Endothelial cell of umbilical vein (primary cell): ENCODE measurements at regions not wholly inside any gene's neighbourhood (a gene's known extent, or its start where the extent isn't known, plus 50 kb on each side); places are given as distances from the start of the nearest gene placed in this dataset.

Experiments used
- BruUV-seq: library from RNA; stranded (reverse); fragments of 400-500 nt; replicated peaks from 2 replicates; lab custom pipeline; 2021; lab: Mats Ljungman, UMichigan
- CTCF ChIA-PET: fragments of 300-600, 350-600 bp; sonication (Branson Sonifier 250); formaldehyde crosslinking; loops from one replicate; lab custom pipeline; 2021; ENCODE audit warnings: antibody characterized with exemption, inconsistent platforms; lab: Charles Lee
- POLR2A ChIA-PET: fragments of 300-600, 350-600 bp; sonication (Branson Sonifier 250); formaldehyde crosslinking; loops from one replicate; lab custom pipeline; 2021; ENCODE audit warnings: antibody characterized with exemption, inconsistent platforms; lab: Charles Lee
- DNase-seq: peaks from one replicate; pipeline ENCODE4 v3.0.0-alpha.2; 2011; ENCODE audit warnings: low read depth, low spot score
- FAIRE-seq: peaks from 2 replicates; lab custom pipeline; 2011; peaks lifted over from hg19 to GRCh38; lab: Jason Lieb, UNC
- H2AFZ ChIP-seq: 2 replicates; pipeline ENCODE4 v1.6.0; 2012; ENCODE audit warnings: low read depth, low read length, control low read depth, inconsistent platforms
- H3K27ac ChIP-seq: 2 replicates; pipeline ENCODE4 v1.5.1; 2011; ENCODE audit warnings: low read depth, mild to moderate bottlenecking, control low read depth, low read length, moderate library complexity; ENCODE audit not compliant: insufficient read depth
- H3K27me3 ChIP-seq, 2 experiments: 2 replicates each; pipeline versions ENCODE4 v1.6.0 to v1.6.1; 2011; ENCODE audit warnings: low read length in 2 of 2, mixed read lengths in 1 of 2; ENCODE audit not compliant: control insufficient read depth in 2 of 2, insufficient read depth in 2 of 2
- H3K36me3 ChIP-seq, 2 experiments: 2 replicates in 1 of 2; 3 replicates in 1 of 2; pipeline ENCODE4 v1.5.1; 2011; ENCODE audit warnings: low read length in 2 of 2, mild to moderate bottlenecking in 1 of 2, moderate library complexity in 1 of 2; ENCODE audit not compliant: control insufficient read depth in 2 of 2, insufficient read depth in 2 of 2; ENCODE audit errors: extremely low read depth in 1 of 2
- H3K4me1 ChIP-seq: 3 replicates; pipeline ENCODE4 v1.5.1; 2011; ENCODE audit warnings: mild to moderate bottlenecking, low read length; ENCODE audit not compliant: control insufficient read depth, insufficient read depth; ENCODE audit errors: extremely low read depth
- H3K4me2 ChIP-seq: 2 replicates; pipeline ENCODE4 v1.6.1; 2011; ENCODE audit warnings: low read length, control low read depth, mixed read lengths; ENCODE audit not compliant: insufficient read depth
- H3K4me3 ChIP-seq, 3 experiments: fragments of 200-600 bp in 1 of 3; sonication (generic), shearing (Covaris generic) in 1 of 3; replicated peaks in 1 of 3; 2 replicates each; pipeline ENCODE4 v1.5.1; 2011 to 2016; ENCODE audit warnings: control low read depth in 3 of 3, low read length in 3 of 3, mild to moderate bottlenecking in 2 of 3, inconsistent platforms in 1 of 3, low read depth in 1 of 3, moderate library complexity in 1 of 3; ENCODE audit not compliant: insufficient read depth in 1 of 3
- H3K79me2 ChIP-seq: 2 replicates; pipeline ENCODE4 v1.6.0; 2012; ENCODE audit warnings: low read length, inconsistent platforms; ENCODE audit not compliant: control insufficient read depth, insufficient read depth
- H3K9ac ChIP-seq: replicated peaks from 2 replicates; pipeline ENCODE3; 2011; ENCODE audit warnings: low read length, control low read depth; ENCODE audit not compliant: insufficient read depth; ENCODE audit errors: extremely low read depth
- H3K9me1 ChIP-seq: replicated peaks from 3 replicates; pipeline ENCODE4 v1.6.0; 2011; ENCODE audit warnings: mild to moderate bottlenecking, low read length; ENCODE audit not compliant: control insufficient read depth, insufficient read depth; ENCODE audit errors: extremely low read depth
- H3K9me3 ChIP-seq: replicated peaks from 2 replicates; pipeline ENCODE4 v1.5.1; 2012; ENCODE audit warnings: low read length, inconsistent platforms; ENCODE audit not compliant: control insufficient read depth, insufficient read depth
- H4K20me1 ChIP-seq: replicated peaks from 2 replicates; pipeline ENCODE3; 2011; ENCODE audit warnings: mild to moderate bottlenecking, low read length; ENCODE audit not compliant: control insufficient read depth, insufficient read depth; ENCODE audit errors: extremely low read depth
- EZH2 ChIP-seq: IDR thresholded peaks from 2 replicates; pipeline ENCODE4 v1.6.1; 2012; ENCODE audit warnings: borderline replicate concordance, low read depth, mild to moderate bottlenecking, moderate library complexity, low read length, inconsistent platforms; ENCODE audit not compliant: severe bottlenecking
- FOS ChIP-seq: IDR thresholded peaks from 2 replicates; pipeline ENCODE4 v1.6.1; 2011; ENCODE audit warnings: mild to moderate bottlenecking, low read length, moderate library complexity, borderline replicate concordance; ENCODE audit not compliant: insufficient read depth
- GATA2 ChIP-seq: IDR thresholded peaks from 2 replicates; pipeline ENCODE4 v1.7.0; 2011; ENCODE audit warnings: low read depth, mild to moderate bottlenecking, moderate library complexity, mixed read lengths, low read length; ENCODE audit not compliant: insufficient read length, insufficient read depth
- JUN ChIP-seq: IDR thresholded peaks from 2 replicates; pipeline ENCODE4 v1.6.1; 2011; ENCODE audit warnings: borderline replicate concordance, low read depth; ENCODE audit not compliant: insufficient read length, insufficient read depth
- MYC ChIP-seq: IDR thresholded peaks from one replicate; pipeline ENCODE4 v1.6.1; 2011; ENCODE audit warnings: mild to moderate bottlenecking, low read depth, low read length
- POLR2A ChIP-seq: IDR thresholded peaks from 2 replicates; pipeline ENCODE4 v1.6.1; 2012; ENCODE audit warnings: low read depth, mild to moderate bottlenecking, control low read depth, low read length
- POLR2AphosphoS5 ChIP-seq: IDR thresholded peaks from 2 replicates; pipeline ENCODE4 v1.6.1; 2012; ENCODE audit warnings: low read depth, mild to moderate bottlenecking, control low read depth, low read length, moderate library complexity; ENCODE audit not compliant: insufficient read depth
- dilution Hi-C: fragments of 300-500 bp; cut with MboI; formaldehyde crosslinking; loops from one replicate; pipeline ENCODE4 v1.15.0; 2019; ENCODE audit warnings: low sequenced_read_pairs; ENCODE audit not compliant: extremely low pct_ligation_motif_present
- intact Hi-C: fragments of 100-400 bp; cut with micrococcal nuclease; formaldehyde crosslinking; loops from one replicate; pipeline ENCODE4 v1.10.0; 2022
- TF ChIP-seq, protein P1 (sequence below), 2 donors: IDR thresholded peaks; 1 replicate in 1 of 2; 2 replicates in 1 of 2; pipeline ENCODE4 v1.5.1; 2011; ENCODE audit warnings: low read length in 2 of 2, mild to moderate bottlenecking in 2 of 2, moderate library complexity in 2 of 2, control low read depth in 1 of 2, inconsistent platforms in 1 of 2, low read depth in 1 of 2; ENCODE audit not compliant: insufficient read depth in 1 of 2; ENCODE audit errors: extremely low read depth in 1 of 2
- TF ChIP-seq, protein P2 (sequence below): IDR thresholded peaks from 2 replicates; pipeline ENCODE4 v1.6.1; 2011; ENCODE audit not compliant: insufficient read depth, insufficient read length

DNA sequence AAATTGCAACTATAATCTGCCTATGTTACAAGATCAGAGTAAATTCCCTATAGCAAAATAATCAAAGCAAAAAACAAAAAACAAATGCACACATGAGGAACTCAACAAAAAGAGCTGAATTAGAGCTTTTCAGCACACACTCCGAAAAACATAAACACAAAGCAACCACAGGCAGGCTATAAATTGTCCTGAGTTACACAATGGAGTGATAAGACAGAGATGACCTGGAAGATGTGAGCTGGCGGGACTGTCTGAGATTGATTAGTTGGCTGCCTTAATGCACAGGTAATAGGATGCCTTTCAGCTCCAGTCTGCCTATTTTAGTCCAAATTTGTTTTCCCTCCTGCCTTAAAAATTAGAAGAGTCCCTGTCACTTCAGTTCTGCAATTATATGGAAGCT, 159.0 kb upstream of the FNDC3A start:
- BruUV-seq: no TSS peak
- no peak for TF ChIP-seq EZH2
- TF ChIP-seq, protein P1, sequence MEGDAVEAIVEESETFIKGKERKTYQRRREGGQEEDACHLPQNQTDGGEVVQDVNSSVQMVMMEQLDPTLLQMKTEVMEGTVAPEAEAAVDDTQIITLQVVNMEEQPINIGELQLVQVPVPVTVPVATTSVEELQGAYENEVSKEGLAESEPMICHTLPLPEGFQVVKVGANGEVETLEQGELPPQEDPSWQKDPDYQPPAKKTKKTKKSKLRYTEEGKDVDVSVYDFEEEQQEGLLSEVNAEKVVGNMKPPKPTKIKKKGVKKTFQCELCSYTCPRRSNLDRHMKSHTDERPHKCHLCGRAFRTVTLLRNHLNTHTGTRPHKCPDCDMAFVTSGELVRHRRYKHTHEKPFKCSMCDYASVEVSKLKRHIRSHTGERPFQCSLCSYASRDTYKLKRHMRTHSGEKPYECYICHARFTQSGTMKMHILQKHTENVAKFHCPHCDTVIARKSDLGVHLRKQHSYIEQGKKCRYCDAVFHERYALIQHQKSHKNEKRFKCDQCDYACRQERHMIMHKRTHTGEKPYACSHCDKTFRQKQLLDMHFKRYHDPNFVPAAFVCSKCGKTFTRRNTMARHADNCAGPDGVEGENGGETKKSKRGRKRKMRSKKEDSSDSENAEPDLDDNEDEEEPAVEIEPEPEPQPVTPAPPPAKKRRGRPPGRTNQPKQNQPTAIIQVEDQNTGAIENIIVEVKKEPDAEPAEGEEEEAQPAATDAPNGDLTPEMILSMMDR (IDR thresholded peaks at IDR 0.05; ENCODE audit: extremely low read depth in 1 of 2, insufficient read depth in 1 of 2, low read depth in 1 of 2, low read length in 2 of 2): no peak
- TF ChIP-seq FOS: no peak
- no peak for TF ChIP-seq POLR2AphosphoS5
- no peak for TF ChIP-seq MYC
- no peak for TF ChIP-seq POLR2A
- TF ChIP-seq, protein P2, sequence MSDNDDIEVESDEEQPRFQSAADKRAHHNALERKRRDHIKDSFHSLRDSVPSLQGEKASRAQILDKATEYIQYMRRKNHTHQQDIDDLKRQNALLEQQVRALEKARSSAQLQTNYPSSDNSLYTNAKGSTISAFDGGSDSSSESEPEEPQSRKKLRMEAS: no peak
- no peak for TF ChIP-seq GATA2
- no peak for TF ChIP-seq JUN
- ChIA-PET CTCF (interaction anchor here (1.0 to 1.5 kb wide), 3 partner anchors 13 to 791 kb away, joined by 3 to 4 read pairs (median 3); no protein-coding TSS in a partner anchor), POLR2A (no interaction called here)
- intact Hi-C loops (no loop called here), dilution Hi-C loops (no loop called here)
- Histone ChIP-seq H3K9ac (no peak overlapping the region), H3K27ac (no peak overlapping the region), H3K36me3 (no peaks in the 10 kb centered on the region), H2AFZ (no peak overlapping the region), H3K4me1 (no peaks in the 10 kb centered on the region), H3K9me1 (no peaks in the 10 kb centered on the region), H4K20me1 (no peaks in the 10 kb centered on the region), H3K79me2 (no peaks in the 10 kb centered on the region), H3K27me3 (peaks cover 0 to 2% of the 10 kb centered on the region in 2 experiments), H3K9me3 (no peaks in the 10 kb centered on the region), H3K4me2 (no peak overlapping the region), H3K4me3 (no peak overlapping the region)
- no peak for FAIRE-seq
- DNase-seq: no peak
